HG02642 (cell line): ENCODE measurements at regions not wholly inside any gene's neighbourhood (a gene's known extent, or its start where the extent isn't known, plus 50 kb on each side); places are given as distances from the start of the nearest gene placed in this dataset.

Experiments
- ATAC-seq: cut with Tn5 transposase; IDR thresholded peaks from one replicate; pipeline ENCODE4 v1.9.1; 2021; ENCODE audit warnings: mild to moderate bottlenecking; ENCODE audit not compliant: unreplicated experiment, poor library complexity

- ATAC-seq: no peak
These were observed 680.4 kb downstream of the TBC1D22A start for GRCh38 chr22:47442821-47443220.

- no peak for ATAC-seq
These were observed 677.3 kb downstream of the TBC1D22A start for GRCh38 chr22:47439643-47440265.

- no peak for ATAC-seq
These were observed 675.2 kb downstream of the TBC1D22A start for GRCh38 chr22:47437636-47438035.

- ATAC-seq: no peak
These were observed 674.7 kb downstream of the TBC1D22A start for GRCh38 chr22:47437110-47437509.

- no peak for ATAC-seq
These were observed 673.4 kb downstream of the TBC1D22A start for GRCh38 chr22:47435826-47436225.

- no peak for ATAC-seq
These were observed 672.7 kb downstream of the TBC1D22A start for GRCh38 chr22:47435204-47435487.

GRCh38 chr22:47434336-47435203 lies 672.1 kb downstream of the TBC1D22A start:
- ATAC-seq: no peak

- ATAC-seq: no peak
These were observed 671.2 kb downstream of the TBC1D22A start for GRCh38 chr22:47433627-47434026.

- ATAC-seq: no peak
These were observed 670.2 kb downstream of the TBC1D22A start for GRCh38 chr22:47432683-47433082.

GRCh38 chr22:47423861-47424820 lies 661.7 kb downstream of the TBC1D22A start:
- ATAC-seq: no peak

GRCh38 chr22:47423266-47423665 lies 660.8 kb downstream of the TBC1D22A start:
- ATAC-seq: no peak

- no peak for ATAC-seq
These were observed 660.3 kb downstream of the TBC1D22A start for GRCh38 chr22:47422736-47423135.

GRCh38 chr22:47421846-47422245 lies 659.4 kb downstream of the TBC1D22A start:
- no peak for ATAC-seq

GRCh38 chr22:47420211-47420610 lies 657.8 kb downstream of the TBC1D22A start:
- no peak for ATAC-seq

GRCh38 chr22:47419239-47419638 lies 656.8 kb downstream of the TBC1D22A start:
- no peak for ATAC-seq

- no peak for ATAC-seq
These were observed 655.2 kb downstream of the TBC1D22A start for GRCh38 chr22:47417699-47418098.

- no peak for ATAC-seq
These were observed 648.6 kb downstream of the TBC1D22A start for GRCh38 chr22:47411006-47411405.

GRCh38 chr22:47409539-47410275 lies 647.3 kb downstream of the TBC1D22A start:
- ATAC-seq: no peak

- no peak for ATAC-seq
These were observed 646.0 kb downstream of the TBC1D22A start for GRCh38 chr22:47408409-47408808.

- no peak for ATAC-seq
These were observed 645.1 kb downstream of the TBC1D22A start for GRCh38 chr22:47407461-47408025.
